Activated naive CD4-positive, alpha-beta T cell treated with anti-CD3 and anti-CD28 coated beads for 36 hours (primary cell): ENCODE measurements at regions not wholly inside any gene's neighbourhood (a gene's known extent, or its start where the extent isn't known, plus 50 kb on each side); places are given as distances from the start of the nearest gene placed in this dataset.
"Not testable (repeated sequence)": the region's sequence is repeated elsewhere in the genome, so short reads cannot be mapped to it uniquely, and the experiment has no call there.

ENCODE experiments used
- CTCF ChIA-PET: fragments of 350-600 bp; sonication (Branson Sonifier 250); formaldehyde crosslinking; loops from one replicate; lab custom pipeline; 2021; ENCODE audit warnings: antibody characterized with exemption; lab: Charles Lee
- DNase-seq: peaks from one replicate; pipeline ENCODE4 v3.0.0-alpha.2; 2020
- H3K27ac Mint-ChIP-seq: one replicate; pipeline ENCODE4 v1.8.0; 2021; ENCODE audit warnings: mild to moderate bottlenecking, mixed read lengths
- H3K27me3 Mint-ChIP-seq: one replicate; pipeline ENCODE4 v1.8.0; 2021; ENCODE audit warnings: low read depth, mixed read lengths
- H3K36me3 Mint-ChIP-seq: one replicate; pipeline ENCODE4 v1.8.0; 2021; ENCODE audit warnings: low read depth, mixed read lengths
- H3K4me1 Mint-ChIP-seq: one replicate; pipeline ENCODE4 v1.8.0; 2021; ENCODE audit warnings: low read depth, mixed read lengths
- H3K4me3 Mint-ChIP-seq: one replicate; pipeline ENCODE4 v1.8.0; 2021; ENCODE audit warnings: mild to moderate bottlenecking, moderate library complexity, mixed read lengths
- H3K9me3 Mint-ChIP-seq: one replicate; pipeline ENCODE4 v1.8.0; 2021; ENCODE audit warnings: mixed read lengths
- intact Hi-C: fragments of 100-400 bp; cut with micrococcal nuclease; formaldehyde crosslinking; loops from one replicate; pipeline ENCODE4 v1.15.1; 2023

DNA sequence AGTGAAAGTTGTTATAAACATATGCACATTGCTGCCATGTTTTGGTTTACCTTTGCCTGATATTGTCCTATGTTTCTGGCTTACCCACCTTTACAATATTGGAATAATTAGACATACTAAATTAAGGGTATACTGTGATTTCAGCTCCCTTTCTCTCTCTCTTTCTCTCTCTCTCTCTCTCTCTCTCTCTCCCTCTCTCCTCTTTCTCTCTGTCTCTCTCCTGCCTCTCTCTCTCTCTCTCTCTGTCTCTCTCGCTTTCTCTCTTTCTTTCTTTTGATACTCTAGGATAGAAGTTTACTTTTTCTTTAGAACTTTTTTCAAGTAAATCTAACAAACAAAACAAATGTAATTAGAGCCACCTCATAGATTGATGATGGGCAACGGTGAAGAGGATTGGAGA, 239.6 kb downstream of the TMEM161B start:
- no peaks in the 10 kb centered on the region for H3K36me3 Mint-ChIP-seq
- H3K27me3 Mint-ChIP-seq: peaks cover 4% of the 10 kb centered on the region
- H3K9me3 Mint-ChIP-seq: no peaks in the 10 kb centered on the region
- H3K4me1 Mint-ChIP-seq: no peaks in the 10 kb centered on the region
- H3K27ac Mint-ChIP-seq: no peak overlapping the region
- DNase-seq: no peak
- no peak overlapping the region for H3K4me3 Mint-ChIP-seq
- CTCF ChIA-PET: interaction anchor here (0.6 to 0.7 kb wide), 2 partner anchors 19 to 456 kb away, joined by 3 read pairs; no protein-coding TSS in a partner anchor
- intact Hi-C loops: no loop called here

DNA sequence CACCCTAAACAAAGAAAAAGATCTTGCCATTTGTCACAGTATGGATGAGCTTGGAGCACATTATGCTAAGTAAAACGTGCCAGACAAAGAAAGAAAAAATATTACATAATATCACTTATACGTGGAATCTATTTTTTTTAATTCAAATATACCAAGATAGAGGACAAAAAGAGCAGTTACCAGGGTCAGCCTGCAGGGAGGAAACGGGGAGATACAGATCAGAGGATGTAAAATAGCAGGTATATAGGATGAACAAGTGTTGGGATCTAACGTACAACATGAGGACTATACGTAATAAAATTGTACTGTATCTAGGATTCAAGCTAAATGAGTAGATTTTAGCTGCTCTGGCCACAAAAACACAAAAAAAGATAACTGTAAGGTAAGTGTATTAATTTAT, 247.5 kb downstream of the TMEM161B start:
- no peaks in the 10 kb centered on the region for H3K27me3 Mint-ChIP-seq
- DNase-seq: no peak
- H3K4me3 Mint-ChIP-seq: no peak overlapping the region
- H3K27ac Mint-ChIP-seq: no peak overlapping the region
- no peaks in the 10 kb centered on the region for H3K9me3 Mint-ChIP-seq
- intact Hi-C loops: no loop called here
- CTCF ChIA-PET: no interaction called here
- H3K36me3 Mint-ChIP-seq: no peaks in the 10 kb centered on the region
- H3K4me1 Mint-ChIP-seq: no peaks in the 10 kb centered on the region

DNA sequence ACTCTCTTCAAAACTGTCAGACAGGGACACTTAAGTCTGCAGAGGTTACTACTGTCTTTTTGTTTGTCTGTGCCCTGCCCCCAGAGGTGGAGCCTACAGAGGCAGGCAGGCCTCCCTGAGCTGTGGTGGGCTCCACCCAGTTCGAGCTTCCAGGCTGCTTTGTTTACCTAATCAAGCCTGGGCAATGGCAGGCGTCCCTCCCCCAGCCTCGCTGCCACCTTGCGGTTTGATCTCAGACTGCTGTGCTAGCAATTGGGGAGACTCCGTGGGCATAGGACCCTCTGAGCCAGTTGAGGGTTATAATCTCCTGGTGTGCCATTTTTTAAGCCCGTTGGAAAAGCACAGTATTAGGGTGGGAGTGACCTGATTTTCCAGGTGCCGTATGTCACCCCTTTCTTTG, 253.7 kb downstream of the TMEM161B start:
- H3K36me3 Mint-ChIP-seq, H3K4me3 Mint-ChIP-seq, H3K27ac Mint-ChIP-seq, CTCF ChIA-PET, H3K4me1 Mint-ChIP-seq, H3K9me3 Mint-ChIP-seq, intact Hi-C loops, H3K27me3 Mint-ChIP-seq, DNase-seq: not testable (repeated sequence)

DNA sequence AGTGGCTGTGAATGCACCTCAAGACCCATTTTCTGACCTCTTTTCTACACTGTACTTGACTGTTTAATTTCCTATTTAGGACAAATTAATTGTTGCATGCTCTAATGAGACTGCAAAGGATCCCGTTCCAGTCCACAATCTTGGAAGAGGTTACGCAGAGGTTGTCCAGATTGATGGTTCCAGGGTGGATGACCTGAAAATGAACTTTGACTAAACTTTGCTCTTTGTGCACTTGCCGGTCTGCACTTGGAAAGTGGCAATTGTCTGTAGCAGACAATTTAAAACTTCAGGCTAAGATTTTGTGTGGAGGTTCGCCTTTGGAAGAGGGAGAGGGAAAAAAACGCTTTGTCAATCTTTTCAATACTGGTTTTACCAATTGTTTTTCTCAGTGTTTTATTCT, 267.8 kb downstream of the TMEM161B start:
- intact Hi-C loops: no loop called here
- no peak for DNase-seq
- Mint-ChIP-seq H3K27ac (no peak overlapping the region), H3K4me1 (no peaks in the 10 kb centered on the region), H3K9me3 (peaks cover 5% of the 10 kb centered on the region), H3K4me3 (no peak overlapping the region), H3K36me3 (no peaks in the 10 kb centered on the region), H3K27me3 (no peaks in the 10 kb centered on the region)
- CTCF ChIA-PET: no interaction called here

DNA sequence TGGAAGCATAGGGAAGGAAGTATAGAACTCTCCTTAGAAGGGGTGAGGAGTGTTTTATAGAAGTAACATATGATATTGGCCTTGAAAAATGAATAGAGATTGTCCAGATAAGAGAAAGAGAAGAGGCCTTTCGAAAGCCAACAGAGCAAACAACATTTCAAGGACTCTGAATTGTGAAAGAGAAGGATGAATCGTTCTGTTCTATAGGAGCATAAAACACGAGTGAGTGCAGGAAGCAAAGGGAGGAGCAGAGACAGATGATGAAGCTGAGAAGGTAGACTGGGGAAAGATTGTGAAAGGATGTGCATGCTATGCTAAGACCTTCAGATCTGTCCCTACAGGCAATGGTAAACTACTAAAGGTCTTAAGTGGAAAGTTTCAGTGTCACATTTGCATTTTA, 271.0 kb downstream of the TMEM161B start:
- H3K9me3 Mint-ChIP-seq: peaks cover 8% of the 10 kb centered on the region
- H3K27ac Mint-ChIP-seq: no peak overlapping the region
- no peak for DNase-seq
- no peaks in the 10 kb centered on the region for H3K36me3 Mint-ChIP-seq
- no peaks in the 10 kb centered on the region for H3K4me1 Mint-ChIP-seq
- no peaks in the 10 kb centered on the region for H3K27me3 Mint-ChIP-seq
- CTCF ChIA-PET: no interaction called here
- intact Hi-C loops: no loop called here
- no peak overlapping the region for H3K4me3 Mint-ChIP-seq

DNA sequence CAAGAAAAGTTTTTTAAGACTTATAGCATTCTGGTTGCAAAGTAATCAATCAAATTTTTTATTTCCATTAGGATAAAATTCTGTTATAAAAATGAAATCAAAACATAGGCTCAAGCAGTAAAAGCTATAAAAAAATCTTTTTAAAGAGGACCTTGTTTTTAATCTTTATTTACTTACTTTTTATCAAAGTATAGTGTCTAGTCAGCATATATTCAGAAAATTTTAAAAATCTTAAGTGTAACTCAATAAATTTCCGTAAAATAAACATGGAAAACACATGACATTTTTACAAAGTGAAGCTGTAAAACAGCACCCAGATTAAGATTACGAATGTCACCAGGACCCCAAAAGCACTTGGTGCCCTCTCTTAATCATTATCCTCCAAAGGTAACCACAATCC, 302.4 kb downstream of the TMEM161B start:
- Mint-ChIP-seq H3K36me3 (no peaks in the 10 kb centered on the region), H3K4me3 (no peak overlapping the region), H3K4me1 (no peaks in the 10 kb centered on the region), H3K27me3 (no peaks in the 10 kb centered on the region), H3K27ac (no peak overlapping the region), H3K9me3 (no peaks in the 10 kb centered on the region)
- intact Hi-C loops: no loop called here
- DNase-seq: no peak
- CTCF ChIA-PET: interaction anchor here (0.6 kb wide), 1 partner anchor 23 kb away, joined by 3 read pairs; no protein-coding TSS in a partner anchor

DNA sequence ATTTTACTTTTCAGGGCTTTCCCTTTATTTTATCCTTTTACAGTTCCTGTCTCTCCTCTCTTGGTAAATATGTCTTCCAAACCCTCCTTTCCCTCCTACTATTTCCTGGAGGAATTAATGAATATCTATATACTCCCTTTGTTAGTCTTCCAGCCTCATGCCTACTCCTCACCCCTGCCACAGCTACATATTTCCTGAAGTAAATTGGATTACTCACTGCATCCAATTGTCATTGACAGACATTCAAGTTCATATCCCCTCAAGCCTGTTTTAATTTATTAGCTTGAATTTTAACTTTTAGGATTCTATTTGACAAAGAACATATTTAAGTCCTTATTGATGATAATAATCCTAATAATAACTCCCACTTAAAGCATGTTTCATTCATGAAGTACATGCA, 314.5 kb downstream of the TMEM161B start:
- Mint-ChIP-seq H3K36me3 (no peaks in the 10 kb centered on the region), H3K4me3 (no peak overlapping the region), H3K27me3 (no peaks in the 10 kb centered on the region), H3K4me1 (no peaks in the 10 kb centered on the region), H3K27ac (no peak overlapping the region), H3K9me3 (no peaks in the 10 kb centered on the region)
- DNase-seq: no peak
- CTCF ChIA-PET: no interaction called here
- intact Hi-C loops: no loop called here

DNA sequence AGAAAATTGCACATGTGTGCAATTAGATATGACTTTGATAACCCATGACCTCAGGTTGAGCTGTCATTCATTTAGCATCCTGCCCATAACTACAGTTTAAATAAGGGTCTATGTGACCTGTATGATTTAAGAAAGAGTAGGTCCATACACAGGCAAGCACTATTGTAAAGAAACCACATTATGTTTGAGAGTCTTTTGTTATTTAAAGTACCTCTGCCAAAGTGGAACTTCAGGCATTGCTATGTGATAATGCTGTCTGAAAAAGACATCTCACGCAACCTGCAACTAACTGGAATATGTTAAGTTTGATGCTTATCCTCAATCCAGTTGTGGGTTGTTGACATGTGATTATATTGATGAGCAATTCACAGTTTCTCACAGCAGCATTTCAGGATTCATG, 317.0 kb downstream of the TMEM161B start:
- DNase-seq: no peak
- H3K27ac Mint-ChIP-seq: no peak overlapping the region
- intact Hi-C loops: no loop called here
- CTCF ChIA-PET: interaction anchor here (1.2 kb wide), 1 partner anchor 10 kb away, joined by 3 read pairs; no protein-coding TSS in a partner anchor
- no peaks in the 10 kb centered on the region for H3K9me3 Mint-ChIP-seq
- no peaks in the 10 kb centered on the region for H3K4me1 Mint-ChIP-seq
- H3K4me3 Mint-ChIP-seq: no peak overlapping the region
- no peaks in the 10 kb centered on the region for H3K27me3 Mint-ChIP-seq
- H3K36me3 Mint-ChIP-seq: no peaks in the 10 kb centered on the region

DNA sequence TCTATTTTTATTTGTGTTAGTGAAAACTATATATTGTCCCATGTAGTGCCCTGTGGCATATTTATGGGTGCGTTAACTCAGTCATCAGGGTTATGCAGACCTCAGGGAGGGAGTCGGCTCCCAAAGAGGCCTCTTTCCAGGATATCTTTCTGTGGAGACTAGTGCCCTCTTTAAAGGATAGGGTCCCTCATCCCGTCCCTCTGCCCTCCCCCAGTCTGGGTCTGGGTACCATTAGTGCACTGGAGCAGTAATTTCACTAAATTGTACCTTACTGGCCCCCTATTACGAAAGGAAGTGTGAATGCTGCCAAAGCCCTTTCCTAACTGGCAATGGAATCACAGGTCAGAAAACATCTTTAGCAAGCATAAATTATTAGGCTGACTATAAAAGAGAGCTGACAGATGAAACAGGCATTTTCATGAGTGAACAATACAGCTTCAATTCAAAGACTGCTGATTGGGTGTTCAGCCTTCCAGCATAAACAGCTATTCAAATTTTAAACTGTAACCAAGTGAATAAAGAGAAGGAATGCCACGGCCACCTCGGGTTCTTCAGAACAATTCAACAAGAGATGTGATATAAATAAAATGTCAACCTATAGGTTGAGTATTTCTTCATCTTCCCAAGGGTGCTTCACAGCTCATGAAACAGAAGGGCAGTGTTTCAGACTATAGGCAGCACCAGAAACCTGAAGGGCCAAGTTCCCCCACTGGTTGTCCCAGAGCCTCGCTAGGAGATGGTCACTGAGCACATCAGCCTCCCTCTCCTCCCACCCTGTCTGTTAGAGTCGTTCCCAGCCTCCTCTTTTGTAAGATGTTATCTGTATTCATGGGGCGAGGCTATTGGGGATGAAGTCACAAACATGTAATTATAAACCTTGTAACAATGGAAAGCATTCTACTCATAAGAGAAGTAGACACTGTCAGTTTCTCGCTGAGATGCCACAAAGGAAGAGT, 318.7 kb downstream of the TMEM161B start:
- H3K9me3 Mint-ChIP-seq: no peaks in the 10 kb centered on the region
- H3K27ac Mint-ChIP-seq: no peak overlapping the region
- no peaks in the 10 kb centered on the region for H3K4me1 Mint-ChIP-seq
- intact Hi-C loops: no loop called here
- peaks cover under 1% of the 10 kb centered on the region for H3K27me3 Mint-ChIP-seq
- no peaks in the 10 kb centered on the region for H3K36me3 Mint-ChIP-seq
- CTCF ChIA-PET: interaction anchor here (1.2 kb wide), 1 partner anchor 12 kb away, joined by 3 read pairs; no protein-coding TSS in a partner anchor
- no peak for DNase-seq
- H3K4me3 Mint-ChIP-seq: no peak overlapping the region

DNA sequence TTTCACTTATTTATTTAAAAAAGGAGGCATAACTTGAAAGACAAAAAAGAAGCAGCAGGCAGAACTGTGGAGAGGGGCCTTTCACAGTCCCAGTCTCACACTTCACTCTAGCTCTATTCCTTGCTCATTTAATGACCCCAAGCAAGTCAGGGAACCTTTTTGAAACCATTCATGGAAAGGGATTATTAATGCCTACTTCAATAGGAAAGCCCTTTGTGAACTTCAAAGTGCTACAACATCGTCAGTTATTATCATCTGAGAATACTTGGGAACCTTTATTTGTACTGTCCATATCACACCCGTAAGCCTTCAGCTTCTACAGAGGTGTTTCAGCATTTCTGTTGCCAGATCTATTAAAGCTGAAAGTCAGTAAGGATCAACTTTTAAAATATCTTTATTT, 320.2 kb downstream of the TMEM161B start:
- Mint-ChIP-seq H3K36me3 (no peaks in the 10 kb centered on the region), H3K27me3 (peaks cover 3% of the 10 kb centered on the region), H3K27ac (no peak overlapping the region), H3K4me3 (no peak overlapping the region), H3K9me3 (no peaks in the 10 kb centered on the region), H3K4me1 (no peaks in the 10 kb centered on the region)
- CTCF ChIA-PET: no interaction called here
- intact Hi-C loops: no loop called here
- DNase-seq: no peak

DNA sequence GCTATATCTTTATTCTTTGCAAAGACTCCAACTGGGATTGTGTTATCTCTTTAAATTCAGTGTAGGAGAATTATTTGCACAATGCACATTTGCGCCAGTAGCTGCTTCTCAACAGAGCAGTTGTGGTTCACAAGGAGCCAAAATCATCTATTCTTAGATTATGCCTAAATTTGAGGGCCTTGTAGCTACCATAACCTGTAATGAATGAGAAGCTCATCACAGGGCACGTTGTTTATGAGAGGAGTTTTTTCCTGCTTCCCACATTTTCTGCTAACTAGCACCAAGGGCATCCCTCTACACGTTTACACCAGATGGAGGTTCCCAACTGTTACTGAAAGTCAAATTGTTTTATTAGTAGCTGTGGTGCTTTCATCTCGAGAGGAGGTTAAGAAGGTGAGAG, 322.4 kb downstream of the TMEM161B start:
- CTCF ChIA-PET: interaction anchor here (0.6 kb wide), 1 partner anchor 1157 kb away, joined by 3 read pairs; no protein-coding TSS in a partner anchor
- Mint-ChIP-seq H3K4me1 (no peaks in the 10 kb centered on the region), H3K4me3 (no peak overlapping the region), H3K36me3 (no peaks in the 10 kb centered on the region), H3K27ac (no peak overlapping the region), H3K27me3 (peaks cover 3% of the 10 kb centered on the region), H3K9me3 (no peaks in the 10 kb centered on the region)
- DNase-seq: no peak
- intact Hi-C loops: no loop called here

DNA sequence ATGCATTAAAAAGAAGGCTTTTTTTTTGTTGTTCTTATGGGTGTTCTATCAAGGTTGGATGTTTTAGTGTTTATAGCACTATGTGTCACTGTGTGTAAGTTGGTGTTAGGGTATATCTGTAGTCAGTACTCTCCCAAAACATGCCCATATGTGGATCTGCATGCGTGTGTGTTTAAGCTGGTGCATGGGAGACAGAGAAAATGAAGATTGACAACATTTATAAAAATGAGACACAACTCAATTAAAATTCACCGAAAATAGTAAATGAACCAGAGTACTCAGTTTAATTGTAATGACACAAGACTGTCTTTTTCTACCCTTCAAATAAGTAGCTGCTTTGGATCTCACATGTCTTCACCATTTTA, 323.4 kb downstream of the TMEM161B start:
- CTCF ChIA-PET: no interaction called here
- Mint-ChIP-seq H3K4me1 (no peaks in the 10 kb centered on the region), H3K4me3 (no peak overlapping the region), H3K27me3 (peaks cover 3% of the 10 kb centered on the region), H3K27ac (no peak overlapping the region), H3K9me3 (no peaks in the 10 kb centered on the region), H3K36me3 (no peaks in the 10 kb centered on the region)
- intact Hi-C loops: no loop called here
- no peak for DNase-seq
